ENCODE measurements at regions not wholly inside any gene's neighbourhood (a gene's known extent, or its start where the extent isn't known, plus 50 kb on each side); places are given as distances from the start of the nearest gene placed in this dataset.

- DNase-seq, result no peak
Observed at GRCh38 chr6:11356404-11357155, 124.1 kb upstream of the NEDD9 start.

- DNase-seq, result no peak
Observed at GRCh38 chr6:11353921-11354389, 121.5 kb upstream of the NEDD9 start.

- DNase-seq, result no peak
Observed at GRCh38 chr6:11350294-11350693, 117.8 kb upstream of the NEDD9 start.

GRCh38 chr6:11349880-11350279 lies 117.4 kb upstream of the NEDD9 start:
- DNase-seq, result no peak

GRCh38 chr6:11346516-11346915 lies 114.0 kb upstream of the NEDD9 start:
- no peak for DNase-seq

- DNase-seq, result no peak
Observed at GRCh38 chr6:11345536-11345935, 113.1 kb upstream of the NEDD9 start.

- DNase-seq, result no peak
Observed at GRCh38 chr6:11343963-11344723, 111.7 kb upstream of the NEDD9 start.

GRCh38 chr6:11341867-11342266 lies 109.4 kb upstream of the NEDD9 start:
- DNase-seq, result no peak

DNA sequence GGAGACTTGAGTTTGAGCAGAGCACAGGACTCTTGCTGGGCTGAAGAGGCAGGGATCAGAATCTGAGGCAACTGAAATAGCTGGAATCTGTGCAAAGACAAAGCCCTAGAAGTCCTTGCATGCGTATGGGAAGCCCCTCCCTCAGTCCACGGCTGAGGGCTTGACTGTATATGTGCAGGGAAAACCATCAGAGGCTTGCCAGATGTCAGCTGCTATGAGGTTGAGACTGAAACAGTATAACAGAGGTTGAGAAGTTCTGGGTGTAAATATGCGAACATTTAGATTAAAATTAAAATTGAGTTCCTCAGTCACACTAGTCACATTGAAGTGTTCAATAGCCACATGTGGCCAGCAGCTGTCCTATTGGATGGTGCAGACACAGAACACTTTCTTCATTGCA lies 108.8 kb upstream of the NEDD9 start:
- DNase-seq, result no peak

DNA sequence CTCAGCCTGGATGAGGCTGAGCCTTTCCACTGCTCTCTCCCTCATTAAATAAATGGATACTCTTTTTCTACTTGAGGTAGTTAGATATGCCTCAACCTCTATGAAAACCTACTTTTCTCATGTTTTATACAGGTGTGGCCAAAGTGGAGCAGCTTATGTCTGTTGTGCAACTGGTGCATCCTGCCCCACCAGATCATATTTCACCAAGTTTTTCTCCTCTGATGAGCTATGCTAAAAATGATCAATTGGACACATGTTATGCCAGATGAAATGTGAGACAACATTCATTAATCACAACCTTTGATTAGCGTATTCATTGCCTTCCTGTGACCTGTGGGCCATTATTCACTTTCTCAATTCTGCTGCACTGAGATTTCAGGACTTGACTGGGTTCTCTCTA lies 106.9 kb upstream of the NEDD9 start:
- DNase-seq, result no peak

DNA sequence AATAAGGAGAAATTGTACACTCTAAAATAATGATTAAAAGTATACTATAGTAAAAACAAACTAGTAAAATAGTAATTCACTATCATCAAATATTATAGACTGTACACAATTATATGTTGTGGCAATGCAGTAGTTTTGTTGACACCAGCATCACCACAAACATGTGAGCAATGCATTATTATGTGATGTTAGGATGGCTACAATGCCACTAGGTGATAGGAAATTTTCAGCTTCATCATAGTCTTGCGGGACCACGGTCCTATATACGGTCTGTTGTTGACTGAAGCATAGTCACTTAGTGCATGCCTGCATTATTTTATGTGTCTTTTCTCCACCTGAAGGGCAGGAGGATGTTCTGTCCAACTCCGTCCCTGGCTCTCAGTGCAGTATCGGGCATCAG lies 104.8 kb upstream of the NEDD9 start:
- no peak for DNase-seq

GRCh38 chr6:11335826-11336225 lies 103.4 kb upstream of the NEDD9 start:
- no peak for DNase-seq

DNA sequence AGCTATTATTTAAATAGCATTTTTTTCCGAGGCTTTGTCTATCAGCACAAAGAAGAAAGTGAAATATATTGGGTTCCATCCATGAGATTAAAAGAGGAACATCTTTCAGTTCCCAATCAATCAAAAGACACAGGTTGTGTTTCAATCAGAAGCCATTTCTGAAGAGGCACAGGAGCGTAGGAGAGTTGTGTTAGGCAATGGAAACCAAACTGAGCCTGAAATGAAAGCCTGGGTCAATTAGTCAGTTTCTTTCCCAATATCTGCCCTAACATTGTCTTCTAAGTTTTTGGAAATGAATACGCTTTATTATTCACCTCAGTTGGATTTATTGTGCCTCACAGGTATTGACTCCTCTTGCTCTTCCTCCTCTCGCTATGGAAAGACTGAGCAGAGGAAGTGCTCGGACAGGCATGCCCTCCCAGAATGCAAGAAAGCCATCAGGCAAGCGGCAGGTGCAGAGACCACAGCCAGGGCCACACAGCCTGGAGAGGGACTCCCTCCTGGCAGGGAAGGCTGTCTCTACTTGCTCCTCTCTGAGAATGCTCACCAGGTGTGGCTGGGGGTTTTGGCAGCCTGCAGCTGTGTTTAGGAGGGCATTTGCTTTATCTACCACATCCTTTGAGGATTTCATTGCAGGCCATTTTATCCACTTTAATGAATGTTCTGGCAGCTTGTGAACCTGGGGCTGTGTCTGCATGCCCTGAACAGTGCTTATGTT lies 100.8 kb upstream of the NEDD9 start:
- no peak for DNase-seq

DNA sequence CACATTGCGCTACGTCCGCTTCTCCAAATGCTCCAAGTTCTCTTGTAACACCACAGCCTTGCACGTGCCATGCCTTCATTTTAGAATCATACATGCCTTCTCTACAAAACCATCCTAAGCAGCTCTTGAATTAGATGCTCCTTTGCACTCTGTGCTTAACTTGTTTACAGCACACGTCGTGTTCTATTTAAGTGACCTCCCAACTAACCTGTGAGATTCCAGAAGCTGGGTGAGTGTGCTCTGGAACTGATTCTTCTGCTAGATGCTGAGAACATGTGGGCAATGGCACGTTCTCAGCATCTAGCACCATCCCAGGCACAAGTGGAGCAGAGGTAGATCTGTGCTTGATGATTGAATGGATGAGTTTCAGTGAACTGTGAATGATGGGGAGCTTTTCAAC lies 100.0 kb upstream of the NEDD9 start:
- no peak for DNase-seq

GRCh38 chr6:11331111-11331510 lies 98.6 kb upstream of the NEDD9 start:
- DNase-seq, result no peak

GRCh38 chr6:11330413-11330760 lies 97.9 kb upstream of the NEDD9 start:
- DNase-seq, result no peak

- DNase-seq, result no peak
Observed at GRCh38 chr6:11329726-11330412, 97.4 kb upstream of the NEDD9 start.

DNA sequence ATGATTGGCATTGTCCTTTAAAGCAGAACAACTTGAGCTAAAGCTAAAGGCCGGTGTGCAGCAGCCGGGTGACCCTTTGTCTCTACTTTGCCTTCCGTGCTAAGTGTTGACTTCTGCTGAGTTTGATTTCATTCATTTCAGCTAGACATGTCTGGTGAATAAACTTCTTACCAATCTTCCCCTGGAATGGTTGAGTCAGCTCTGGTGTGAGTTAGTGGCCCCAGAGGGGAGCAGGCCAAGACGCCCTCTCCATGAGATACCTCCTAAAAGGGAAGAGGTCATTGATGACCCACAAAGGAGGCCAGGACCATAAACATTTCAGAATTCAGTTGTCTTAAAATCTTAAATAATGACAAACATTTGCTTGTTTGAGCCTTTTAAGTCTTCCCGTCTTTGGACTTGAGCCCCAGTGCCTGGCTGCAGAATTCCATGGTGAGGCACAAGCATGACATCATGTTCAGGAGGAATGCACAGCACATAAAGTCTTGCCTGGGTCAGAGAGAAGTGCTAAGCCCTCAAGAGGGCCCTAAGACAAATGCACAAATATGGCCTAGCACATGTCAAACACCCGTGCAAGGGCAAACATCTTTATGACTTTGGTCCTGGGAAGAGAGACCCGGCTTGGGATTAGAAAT lies 96.3 kb upstream of the NEDD9 start:
- DNase-seq, result no peak

- DNase-seq, result no peak
Observed at GRCh38 chr6:11327961-11328360, 95.5 kb upstream of the NEDD9 start.

DNA sequence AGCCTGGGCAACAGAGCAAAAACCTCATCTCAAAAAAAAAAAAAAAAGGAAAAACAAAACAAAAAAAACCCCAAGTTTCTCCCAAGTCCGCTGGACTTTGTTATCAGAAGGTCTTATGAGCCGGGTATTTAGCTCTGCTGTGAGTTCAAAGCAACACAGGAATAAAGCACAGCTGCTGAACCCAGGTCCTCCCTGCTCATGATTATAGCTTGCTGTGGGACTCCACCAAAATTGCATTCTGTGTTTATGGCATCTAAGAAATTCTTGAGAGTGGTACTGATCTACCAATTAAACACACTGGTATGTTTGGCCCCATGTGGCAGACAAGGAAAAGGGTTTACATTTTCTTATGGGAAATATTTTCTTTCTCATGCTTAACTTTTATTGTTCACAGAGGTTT lies 93.6 kb upstream of the NEDD9 start:
- no peak for DNase-seq

DNA sequence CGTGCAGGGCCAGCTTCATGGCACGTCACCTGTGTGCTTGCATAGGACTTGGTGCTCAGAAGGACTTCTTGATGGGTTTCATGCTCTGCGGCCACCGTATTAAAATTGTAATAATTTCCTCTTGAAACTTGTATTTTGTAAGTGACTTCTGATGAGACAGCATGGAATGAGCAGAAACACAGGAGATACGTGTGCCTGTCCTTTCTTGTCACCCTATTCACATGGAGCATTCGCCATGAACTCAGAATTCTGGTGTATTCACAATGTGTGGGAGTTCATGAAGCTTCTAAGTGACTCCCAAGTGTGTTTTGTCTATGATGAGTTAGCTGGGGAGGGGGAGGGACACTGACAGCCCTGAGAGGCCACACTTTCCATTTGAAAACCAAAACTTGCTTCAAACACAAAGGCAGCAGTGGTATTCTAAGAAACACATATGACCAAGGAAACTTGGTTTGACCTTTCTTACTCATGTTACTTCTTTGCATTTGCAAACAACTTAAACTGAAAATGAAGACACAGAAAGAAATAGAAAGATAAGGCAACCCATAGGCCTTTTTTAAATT lies 92.1 kb upstream of the NEDD9 start:
- DNase-seq, result no peak

Data from femur (tissue), 1 donor.